ENCODE measurements at regions not wholly inside any gene's neighbourhood (a gene's known extent, or its start where the extent isn't known, plus 50 kb on each side); places are given as distances from the start of the nearest gene placed in this dataset.

DNA sequence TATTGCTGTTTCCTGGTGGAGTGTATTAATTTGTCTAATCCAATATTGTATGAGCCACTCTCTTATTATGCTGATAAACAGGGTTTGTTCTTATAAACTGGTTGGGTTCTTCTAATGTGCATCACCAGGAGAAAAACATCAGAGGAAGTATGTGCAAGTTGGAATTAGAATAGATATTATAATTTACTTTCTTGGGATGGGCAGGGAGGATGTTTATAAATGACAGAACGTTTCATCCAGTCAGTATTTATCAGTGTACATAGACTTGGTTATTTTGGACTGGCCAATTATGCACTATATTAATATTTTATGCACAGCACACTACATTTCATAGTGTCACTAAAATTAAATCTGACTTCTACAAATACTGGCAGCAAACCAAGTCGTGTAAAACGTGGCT is 495.8 kb downstream of the PSAT1 start:
- TF ChIP-seq TBP (IDR thresholded peaks at IDR 0.05; ENCODE audit: low read depth, low read length): no peak
- TF ChIP-seq RAD21 (IDR thresholded peaks at IDR 0.05 in 1 of 2, conservative IDR thresholded peaks at IDR 0.05 in 1 of 2; ENCODE audit: low read depth in 2 of 2, low read length in 2 of 2): no peak
- TF ChIP-seq TAF1 (IDR thresholded peaks at IDR 0.05; ENCODE audit: low read depth, low read length): no peak
- no peak for TF ChIP-seq RNF2 (IDR thresholded peaks at IDR 0.05; ENCODE audit: borderline replicate concordance, low read depth, low read length, missing control alignments, poor library complexity, severe bottlenecking)
- no peak for TF ChIP-seq GTF2F1 (IDR thresholded peaks at IDR 0.05; ENCODE audit: borderline replicate concordance, low read depth, low read length)
- TF ChIP-seq NRF1 (IDR thresholded peaks at IDR 0.05; ENCODE audit: low read depth, low read length): no peak
- no peak for TF ChIP-seq BCL11A (IDR thresholded peaks at IDR 0.05; ENCODE audit: low read depth in 2 of 2, low read length in 2 of 2)
- no peak for TF ChIP-seq TCF12 (IDR thresholded peaks at IDR 0.05; ENCODE audit: low read depth, low read length)
- no peak for TF ChIP-seq POLR2A (IDR thresholded peaks at IDR 0.05; ENCODE audit: control extremely low read depth in 1 of 2, low read depth in 2 of 2, low read length in 2 of 2)
- no peak for TF ChIP-seq YY1 (IDR thresholded peaks at IDR 0.05; ENCODE audit: low read depth, low read length)
- no peak overlapping the region for H2AFZ ChIP-seq (ENCODE audit: low read length)
- H3K79me1 ChIP-seq (ENCODE audit: low read depth, low read length): no peaks in the 10 kb centered on the region
- no peaks in the 10 kb centered on the region for H3K23me2 ChIP-seq (ENCODE audit: low read depth, low read length)
- no peak overlapping the region for H4K8ac ChIP-seq (ENCODE audit: extremely low read depth, insufficient read depth, low read length)
- H4K20me1 ChIP-seq (replicated peaks in 1 of 2; ENCODE audit: control insufficient read depth in 1 of 2, insufficient read depth in 2 of 2, low read length in 2 of 2): no peaks in the 10 kb centered on the region
- H3K27me3 ChIP-seq (replicated peaks in 1 of 4; ENCODE audit: control insufficient read depth in 3 of 4, extremely low read depth in 1 of 4, insufficient read depth in 3 of 4, low read length in 3 of 4): no peaks in the 10 kb centered on the region
- ChIA-PET CTCF (ENCODE audit: partially characterized antibody) (interaction anchor here (1.2 kb wide), 1 partner anchor 46 kb away, joined by 3 read pairs; no protein-coding TSS in a partner anchor), POLR2A (ENCODE audit: partially characterized antibody) (no interaction called here)
- H2BK5ac ChIP-seq (ENCODE audit: low read depth, low read length): no peak overlapping the region
- no peak overlapping the region for H2BK15ac ChIP-seq (ENCODE audit: low read length)
- H3K9ac ChIP-seq (replicated peaks in 1 of 4; ENCODE audit: extremely low read depth in 1 of 4, low read depth in 3 of 4, low read length in 3 of 4): no peak overlapping the region
- WGBS, 2 experiments (ENCODE audit: extremely low coverage in 1 of 2, insufficient coverage in 1 of 2, insufficient read length in 1 of 2, insufficient replicate concordance in 2 of 2, low coverage in 1 of 2, low lambda C conversion rate in 2 of 2, missing lambda C conversion rate in 1 of 2): 86% methylated on average over 3 of the region's 3 CpGs; no CpG with 5 or more reads in 1 of the 2 experiments
- H3K4me2 ChIP-seq (ENCODE audit: insufficient read depth in 1 of 2, low read depth in 2 of 2, low read length in 2 of 2): no peak overlapping the region
- no peak overlapping the region for H3K18ac ChIP-seq (ENCODE audit: extremely low read depth, low read length)
- no peak overlapping the region for H3K23ac ChIP-seq (ENCODE audit: insufficient read length)
- H3K79me2 ChIP-seq (ENCODE audit: control insufficient read depth in 1 of 2, insufficient read depth in 2 of 2, low read length in 2 of 2): no peaks in the 10 kb centered on the region
- peaks cover 3 to 4% of the 10 kb centered on the region in 2 experiments; a peak in 2 of 4 replicates for H3K9me3 ChIP-seq (ENCODE audit: insufficient read depth in 2 of 2, low read depth in 1 of 2, low read length in 1 of 2)
- H2AK5ac ChIP-seq (ENCODE audit: low read depth, low read length): no peak overlapping the region
- no peak overlapping the region for H3K56ac ChIP-seq (replicated peaks; ENCODE audit: insufficient read length, low read depth, low read length)
- no peak overlapping the region for H2BK120ac ChIP-seq (replicated peaks; ENCODE audit: low read depth, low read length)
- no peak overlapping the region for H4K91ac ChIP-seq (replicated peaks; ENCODE audit: insufficient read length, low read length)
- H2BK20ac ChIP-seq (ENCODE audit: low read length): no peak overlapping the region
- no peak overlapping the region for H2BK12ac ChIP-seq (ENCODE audit: low read depth, low read length)
- no peak overlapping the region for H4K5ac ChIP-seq (ENCODE audit: insufficient read length, low read depth, low read length)
- no peaks in the 10 kb centered on the region for H3K4me1 ChIP-seq (replicated peaks in 1 of 4; ENCODE audit: control insufficient read depth in 3 of 4, insufficient read depth in 4 of 4, low read length in 3 of 4)
- no peak overlapping the region for H3K4ac ChIP-seq (replicated peaks; ENCODE audit: insufficient read length, low read depth, low read length)
- H3K14ac ChIP-seq (ENCODE audit: insufficient read length): no peak overlapping the region
- H3K27ac ChIP-seq (ENCODE audit: low read depth, low read length): no peak overlapping the region
- DNase-seq (ENCODE audit: low read depth in 1 of 2, low spot score in 2 of 2) (no peak), FAIRE-seq (no peak)
- no peak overlapping the region for H3K4me3 ChIP-seq (ENCODE audit: extremely low read depth in 1 of 4, insufficient read depth in 2 of 4, low read depth in 3 of 4, low read length in 4 of 4)
- no peaks in the 10 kb centered on the region; a peak in 1 of 8 replicates for H3K36me3 ChIP-seq (ENCODE audit: control insufficient read depth in 2 of 4, insufficient read depth in 4 of 4, low read length in 3 of 4)
